ENCODE measurements at regions not wholly inside any gene's neighbourhood (a gene's known extent, or its start where the extent isn't known, plus 50 kb on each side); places are given as distances from the start of the nearest gene placed in this dataset.
"Not testable (repeated sequence)": the region's sequence is repeated elsewhere in the genome, so short reads cannot be mapped to it uniquely, and the experiment has no call there.

DNA sequence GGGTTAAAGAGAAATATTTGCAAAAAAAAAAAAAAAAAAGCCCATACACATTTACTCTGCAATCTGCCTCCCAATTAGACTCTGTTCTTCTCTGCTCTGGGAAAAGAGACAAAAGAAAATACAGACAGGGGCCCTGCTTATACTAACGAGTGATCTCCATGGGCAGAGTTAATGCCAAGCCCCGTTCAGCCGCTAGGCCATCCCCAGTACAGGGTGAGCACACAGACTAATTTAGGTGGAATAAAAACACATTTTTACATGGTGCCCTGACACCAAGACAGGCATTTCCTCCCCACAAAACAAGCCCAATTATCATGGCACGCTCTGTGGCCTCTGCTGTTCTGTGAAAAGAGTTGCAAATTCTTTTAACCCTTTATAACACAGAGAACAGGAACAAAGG lies 356.3 kb upstream of the C16orf82 start:
- DNase-seq (ENCODE audit: insufficient read length, low spot score): no peak
- FAIRE-seq: no peak
- TF ChIP-seq, protein P1, sequence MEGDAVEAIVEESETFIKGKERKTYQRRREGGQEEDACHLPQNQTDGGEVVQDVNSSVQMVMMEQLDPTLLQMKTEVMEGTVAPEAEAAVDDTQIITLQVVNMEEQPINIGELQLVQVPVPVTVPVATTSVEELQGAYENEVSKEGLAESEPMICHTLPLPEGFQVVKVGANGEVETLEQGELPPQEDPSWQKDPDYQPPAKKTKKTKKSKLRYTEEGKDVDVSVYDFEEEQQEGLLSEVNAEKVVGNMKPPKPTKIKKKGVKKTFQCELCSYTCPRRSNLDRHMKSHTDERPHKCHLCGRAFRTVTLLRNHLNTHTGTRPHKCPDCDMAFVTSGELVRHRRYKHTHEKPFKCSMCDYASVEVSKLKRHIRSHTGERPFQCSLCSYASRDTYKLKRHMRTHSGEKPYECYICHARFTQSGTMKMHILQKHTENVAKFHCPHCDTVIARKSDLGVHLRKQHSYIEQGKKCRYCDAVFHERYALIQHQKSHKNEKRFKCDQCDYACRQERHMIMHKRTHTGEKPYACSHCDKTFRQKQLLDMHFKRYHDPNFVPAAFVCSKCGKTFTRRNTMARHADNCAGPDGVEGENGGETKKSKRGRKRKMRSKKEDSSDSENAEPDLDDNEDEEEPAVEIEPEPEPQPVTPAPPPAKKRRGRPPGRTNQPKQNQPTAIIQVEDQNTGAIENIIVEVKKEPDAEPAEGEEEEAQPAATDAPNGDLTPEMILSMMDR (IDR thresholded peaks at IDR 0.05; ENCODE audit: insufficient read depth, missing control alignments): no peak

DNA sequence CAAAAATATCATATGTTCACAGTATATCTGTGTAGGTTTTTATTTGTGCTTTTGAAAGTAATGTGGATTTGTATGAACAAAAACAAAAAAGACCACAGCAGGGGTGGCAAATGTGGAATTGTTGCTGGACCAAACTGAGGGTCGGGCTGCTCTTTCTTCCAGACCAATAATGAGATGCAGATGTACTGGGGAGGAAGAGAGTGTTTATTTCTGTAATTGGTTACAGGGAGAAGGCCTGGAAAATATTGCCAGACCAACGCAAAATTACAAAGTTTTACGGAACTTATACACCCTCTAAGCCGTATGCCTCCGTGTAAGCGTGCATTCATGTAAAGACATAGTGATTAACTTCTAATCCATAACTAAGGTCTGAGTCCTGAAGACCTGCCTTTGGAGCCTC lies 353.9 kb upstream of the C16orf82 start:
- no peak for FAIRE-seq
- TF ChIP-seq, protein P1 (IDR thresholded peaks at IDR 0.05; ENCODE audit: insufficient read depth, missing control alignments): no peak

DNA sequence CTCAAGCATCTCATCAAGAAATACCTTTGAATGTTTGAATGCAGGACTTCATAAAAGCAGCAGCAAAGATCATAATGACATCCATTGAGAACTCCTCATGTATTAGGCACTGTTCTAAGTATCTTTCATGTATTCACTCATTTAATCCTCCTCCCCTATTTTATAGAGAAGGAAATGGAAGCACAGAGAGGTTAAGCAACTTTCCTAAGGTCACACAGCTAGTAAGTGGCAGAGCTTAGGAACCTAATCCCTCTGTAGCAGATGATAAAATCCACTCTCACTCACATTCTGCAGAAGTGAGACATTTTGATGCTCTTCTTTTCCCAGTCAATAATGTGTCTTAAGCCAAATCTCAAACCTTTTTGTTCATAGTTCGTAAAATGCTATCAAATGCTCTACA lies 350.8 kb upstream of the C16orf82 start:
- TF ChIP-seq, protein P1 (IDR thresholded peaks at IDR 0.05; ENCODE audit: insufficient read depth, missing control alignments): no peak
- DNase-seq (ENCODE audit: insufficient read length, low spot score) (no peak), FAIRE-seq (no peak)

More for the DNA sequence above, 353.9 kb upstream of the C16orf82 start:
- DNase-seq (ENCODE audit: insufficient read length, low spot score): no peak

DNA sequence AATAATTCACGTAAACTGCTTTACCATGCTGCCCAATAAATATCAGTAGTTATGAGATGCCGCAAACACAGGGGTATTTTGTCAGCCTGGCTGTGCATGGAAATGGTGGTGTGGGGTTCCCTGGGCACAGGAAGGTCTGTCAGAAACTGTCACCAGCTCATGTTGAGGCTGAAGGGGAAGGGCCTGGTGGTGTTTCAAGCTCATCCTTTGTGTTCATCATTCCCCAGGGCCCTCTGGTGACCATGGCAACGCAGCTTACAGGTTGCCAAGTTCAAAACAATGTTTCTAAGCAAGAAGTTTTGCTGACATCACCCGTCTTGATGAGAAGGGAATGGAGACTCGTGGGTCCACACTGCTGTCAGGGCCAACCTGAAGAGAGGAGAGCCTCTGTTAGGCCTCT lies 348.9 kb upstream of the C16orf82 start:
- DNase-seq (ENCODE audit: insufficient read length, low spot score): no peak
- TF ChIP-seq, protein P1 (IDR thresholded peaks at IDR 0.05; ENCODE audit: insufficient read depth, missing control alignments): no peak
- FAIRE-seq: no peak

DNA sequence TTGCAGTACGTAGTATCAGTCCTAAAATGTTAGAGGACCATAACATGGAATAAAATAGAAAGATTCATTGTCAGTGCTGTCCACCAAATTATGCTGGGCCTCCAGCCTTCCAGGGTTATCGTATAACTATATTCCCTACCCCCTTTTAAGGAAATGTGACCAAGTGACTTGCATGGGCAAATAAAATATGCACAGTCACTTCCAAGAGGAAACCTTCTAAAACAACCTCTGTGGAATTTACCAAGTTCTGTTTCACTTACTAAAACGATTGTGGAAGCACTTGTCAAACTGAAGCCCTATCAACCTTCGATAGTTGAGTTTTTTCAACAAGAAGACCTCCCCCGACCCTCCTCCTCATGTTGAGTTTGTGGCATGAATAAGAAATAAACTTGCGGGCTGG lies 345.4 kb upstream of the C16orf82 start:
- TF ChIP-seq, protein P1 (IDR thresholded peaks at IDR 0.05; ENCODE audit: insufficient read depth, missing control alignments): no peak
- no peak for FAIRE-seq
- DNase-seq (ENCODE audit: insufficient read length, low spot score): no peak

DNA sequence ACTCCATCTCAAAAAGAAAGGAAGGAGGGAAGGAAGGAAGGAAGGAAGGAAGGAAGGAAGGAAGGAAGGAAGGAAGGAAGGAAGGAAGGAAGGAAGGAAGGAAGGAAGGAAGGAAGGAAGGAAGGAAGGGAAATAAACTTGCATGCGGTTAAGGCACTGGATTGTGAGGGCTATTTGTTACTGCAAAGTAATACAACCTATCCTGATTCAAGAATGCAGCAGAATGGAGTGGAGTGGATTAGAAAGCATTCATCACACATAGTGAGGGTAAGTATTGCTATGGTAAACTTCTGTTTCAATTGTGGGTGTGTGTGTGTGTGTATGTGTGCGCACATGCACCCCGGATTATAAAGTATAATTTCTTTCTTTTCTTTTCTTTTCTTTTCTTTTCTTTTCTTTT lies 344.8 kb upstream of the C16orf82 start:
- FAIRE-seq; DNase-seq (ENCODE audit: insufficient read length, low spot score): not testable (repeated sequence)

DNA sequence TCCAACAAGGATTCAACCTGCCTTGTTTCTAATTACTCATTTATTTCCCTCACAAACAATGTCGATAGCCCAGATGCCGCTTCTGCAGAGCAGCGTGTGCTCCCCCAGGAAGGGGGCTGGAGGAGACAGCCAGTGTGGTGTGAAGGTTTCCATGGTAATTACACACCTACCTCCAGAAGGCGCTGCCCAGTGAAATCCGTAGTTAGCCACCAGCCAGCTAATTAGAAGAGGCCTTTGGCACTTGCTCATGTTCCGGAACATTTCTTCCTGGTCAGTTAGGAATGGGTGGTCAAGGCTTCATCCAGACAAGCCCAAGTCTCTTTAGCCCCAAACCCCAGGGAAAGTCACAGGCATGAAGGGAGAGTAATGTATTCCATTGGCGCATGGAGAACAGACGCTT lies 342.5 kb upstream of the C16orf82 start:
- FAIRE-seq (no peak), DNase-seq (ENCODE audit: insufficient read length, low spot score) (no peak)
- TF ChIP-seq, protein P1 (IDR thresholded peaks at IDR 0.05; ENCODE audit: insufficient read depth, missing control alignments): no peak

DNA sequence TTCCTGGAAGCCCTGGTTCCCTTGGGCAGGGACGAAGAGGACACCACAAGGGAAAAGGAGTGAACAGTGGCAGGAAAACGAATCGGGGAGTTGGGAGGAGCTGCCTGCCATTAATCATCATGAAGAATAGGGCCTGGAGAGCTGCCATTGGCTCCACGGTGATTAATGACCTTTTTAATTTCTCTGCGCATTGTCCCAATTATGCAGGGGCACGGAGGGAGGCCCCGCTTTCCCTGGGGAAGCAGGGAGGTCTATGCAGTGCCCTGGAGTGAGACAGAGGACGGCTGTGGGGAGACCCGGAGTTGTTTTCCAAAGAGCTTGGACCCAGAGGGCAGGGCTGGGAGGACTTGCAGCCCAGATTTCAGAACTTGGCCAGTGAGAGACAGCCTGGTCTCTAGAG lies 338.9 kb upstream of the C16orf82 start:
- TF ChIP-seq, protein P1 (IDR thresholded peaks at IDR 0.05; ENCODE audit: insufficient read depth, missing control alignments): no peak
- FAIRE-seq: no peak
- DNase-seq (ENCODE audit: insufficient read length, low spot score): no peak

Measured in D721Med (cell line).